ENCODE measurements at regions not wholly inside any gene's neighbourhood (a gene's known extent, or its start where the extent isn't known, plus 50 kb on each side); places are given as distances from the start of the nearest gene placed in this dataset.
"Not testable (repeated sequence)": the region's sequence is repeated elsewhere in the genome, so short reads cannot be mapped to it uniquely, and the experiment has no call there.

GRCh38 chr1:213415691-213416380, 364.8 kb downstream of the RPS6KC1 start:
- Histone ChIP-seq H3K27me3 (ENCODE audit: control insufficient read depth in 1 of 2, insufficient read depth in 2 of 2, low read length in 2 of 2) (no peaks in the 10 kb centered on the region), H3K9me3 (ENCODE audit: control insufficient read depth in 1 of 2, low read length in 2 of 2) (no peaks in the 10 kb centered on the region), H3K4me3 (ENCODE audit: low read depth in 1 of 2, low read length in 2 of 2) (no peak overlapping the region), H3K4me1 (ENCODE audit: control insufficient read depth in 1 of 2, insufficient read depth in 2 of 2, low read length in 2 of 2) (no peaks in the 10 kb centered on the region), H3K36me3 (ENCODE audit: control insufficient read depth in 1 of 2, insufficient read depth in 2 of 2, low read length in 2 of 2) (no peaks in the 10 kb centered on the region), H3K9ac (ENCODE audit: low read depth in 1 of 2, low read length in 2 of 2) (no peak overlapping the region), H3K27ac (ENCODE audit: low read depth, low read length) (no peak overlapping the region)

- Histone ChIP-seq H3K9me3 (ENCODE audit: control insufficient read depth in 1 of 2, low read length in 2 of 2) (no peaks in the 10 kb centered on the region), H3K4me1 (ENCODE audit: control insufficient read depth in 1 of 2, insufficient read depth in 2 of 2, low read length in 2 of 2) (no peaks in the 10 kb centered on the region), H3K27me3 (ENCODE audit: control insufficient read depth in 1 of 2, insufficient read depth in 2 of 2, low read length in 2 of 2) (no peaks in the 10 kb centered on the region), H3K27ac (ENCODE audit: low read depth, low read length) (no peak overlapping the region), H3K36me3 (ENCODE audit: control insufficient read depth in 1 of 2, insufficient read depth in 2 of 2, low read length in 2 of 2) (no peaks in the 10 kb centered on the region), H3K9ac (ENCODE audit: low read depth in 1 of 2, low read length in 2 of 2) (no peak overlapping the region), H3K4me3 (ENCODE audit: low read depth in 1 of 2, low read length in 2 of 2) (no peak overlapping the region)
These were observed 365.6 kb downstream of the RPS6KC1 start for GRCh38 chr1:213416461-213417224.

GRCh38 chr1:213417225-213417820, 366.3 kb downstream of the RPS6KC1 start:
- no peaks in the 10 kb centered on the region for H3K9me3 ChIP-seq (ENCODE audit: control insufficient read depth in 1 of 2, low read length in 2 of 2)
- H3K36me3 ChIP-seq (ENCODE audit: control insufficient read depth in 1 of 2, insufficient read depth in 2 of 2, low read length in 2 of 2): no peaks in the 10 kb centered on the region
- H3K4me3 ChIP-seq (ENCODE audit: low read depth in 1 of 2, low read length in 2 of 2): no peak overlapping the region
- H3K27me3 ChIP-seq (ENCODE audit: control insufficient read depth in 1 of 2, insufficient read depth in 2 of 2, low read length in 2 of 2): no peaks in the 10 kb centered on the region
- no peak overlapping the region for H3K9ac ChIP-seq (ENCODE audit: low read depth in 1 of 2, low read length in 2 of 2)
- no peak overlapping the region for H3K27ac ChIP-seq (ENCODE audit: low read depth, low read length)
- H3K4me1 ChIP-seq (ENCODE audit: control insufficient read depth in 1 of 2, insufficient read depth in 2 of 2, low read length in 2 of 2): no peaks in the 10 kb centered on the region

DNA sequence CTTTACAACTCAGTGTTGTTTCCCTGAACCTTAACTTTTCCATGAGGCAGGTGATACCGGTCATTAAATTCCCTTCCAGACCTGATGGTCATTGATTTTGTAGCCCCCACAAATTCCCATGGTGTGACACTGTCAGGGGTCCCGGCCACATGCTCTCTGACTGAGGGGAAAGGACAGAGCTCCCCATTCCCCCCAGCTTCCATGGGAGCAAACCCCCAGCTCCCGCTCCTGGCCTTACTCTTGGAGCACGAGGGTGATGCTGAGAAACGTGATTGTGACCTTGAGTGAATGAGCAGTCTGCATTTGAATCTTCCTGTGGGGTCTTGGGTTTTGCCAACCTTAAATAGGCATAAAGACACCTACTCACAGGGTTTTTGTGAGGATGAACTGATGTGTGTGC, 366.8 kb downstream of the RPS6KC1 start:
- H3K9me3 ChIP-seq (ENCODE audit: control insufficient read depth in 1 of 2, low read length in 2 of 2): no peaks in the 10 kb centered on the region

DNA sequence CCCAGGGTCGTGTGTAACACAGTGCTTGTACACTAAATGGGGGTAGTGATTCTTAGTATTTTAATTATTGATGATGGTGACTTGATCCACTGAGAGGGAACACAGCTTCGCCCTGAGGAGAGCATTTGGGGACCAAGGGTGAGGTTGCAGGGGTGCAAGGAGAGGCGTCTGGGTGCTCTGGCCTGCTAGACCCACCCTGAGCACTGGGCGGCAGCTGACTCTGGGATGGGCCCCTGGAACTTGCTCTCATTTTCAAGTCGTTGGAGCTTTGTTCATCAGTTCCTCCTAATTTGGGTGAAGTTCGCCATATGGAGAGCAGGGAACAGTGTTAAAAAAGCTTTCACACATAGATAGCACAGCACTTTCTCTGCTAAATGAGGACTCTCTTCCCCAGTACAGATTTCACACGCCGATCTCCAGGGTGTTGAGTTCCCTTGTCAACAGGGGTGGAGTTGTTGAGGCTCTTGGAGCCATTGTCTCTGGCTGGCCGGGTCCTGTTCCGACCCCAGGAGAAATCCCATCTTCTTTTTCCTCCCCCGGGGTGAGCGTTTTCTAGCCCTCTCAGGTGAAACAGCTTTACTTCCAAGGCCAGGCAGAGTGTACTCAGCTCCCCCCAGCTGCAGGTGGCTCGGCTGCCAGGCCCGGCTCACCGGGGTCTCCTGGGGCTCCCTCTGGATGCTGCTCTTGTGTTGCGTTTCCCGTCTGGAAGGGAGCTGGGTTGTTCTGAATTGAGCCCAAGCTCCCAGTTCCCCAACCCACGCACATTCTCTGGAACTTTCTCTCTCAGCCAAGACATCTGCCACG, 367.4 kb downstream of the RPS6KC1 start:
- Histone ChIP-seq H3K36me3 (ENCODE audit: control insufficient read depth in 1 of 2, insufficient read depth in 2 of 2, low read length in 2 of 2) (no peaks in the 10 kb centered on the region), H3K9ac (ENCODE audit: low read depth in 1 of 2, low read length in 2 of 2) (no peak overlapping the region), H3K4me3 (ENCODE audit: low read depth in 1 of 2, low read length in 2 of 2) (no peak overlapping the region), H3K4me1 (ENCODE audit: control insufficient read depth in 1 of 2, insufficient read depth in 2 of 2, low read length in 2 of 2) (no peaks in the 10 kb centered on the region), H3K27me3 (ENCODE audit: control insufficient read depth in 1 of 2, insufficient read depth in 2 of 2, low read length in 2 of 2) (no peaks in the 10 kb centered on the region), H3K9me3 (ENCODE audit: control insufficient read depth in 1 of 2, low read length in 2 of 2) (no peaks in the 10 kb centered on the region), H3K27ac (ENCODE audit: low read depth, low read length) (no peak overlapping the region)

More for the DNA sequence above, 366.8 kb downstream of the RPS6KC1 start:
- no peak overlapping the region for H3K9ac ChIP-seq (ENCODE audit: low read depth in 1 of 2, low read length in 2 of 2)
- no peaks in the 10 kb centered on the region for H3K36me3 ChIP-seq (ENCODE audit: control insufficient read depth in 1 of 2, insufficient read depth in 2 of 2, low read length in 2 of 2)
- no peaks in the 10 kb centered on the region for H3K27me3 ChIP-seq (ENCODE audit: control insufficient read depth in 1 of 2, insufficient read depth in 2 of 2, low read length in 2 of 2)
- H3K4me1 ChIP-seq (ENCODE audit: control insufficient read depth in 1 of 2, insufficient read depth in 2 of 2, low read length in 2 of 2): no peaks in the 10 kb centered on the region
- no peak overlapping the region for H3K27ac ChIP-seq (ENCODE audit: low read depth, low read length)
- H3K4me3 ChIP-seq (ENCODE audit: low read depth in 1 of 2, low read length in 2 of 2): no peak overlapping the region

DNA sequence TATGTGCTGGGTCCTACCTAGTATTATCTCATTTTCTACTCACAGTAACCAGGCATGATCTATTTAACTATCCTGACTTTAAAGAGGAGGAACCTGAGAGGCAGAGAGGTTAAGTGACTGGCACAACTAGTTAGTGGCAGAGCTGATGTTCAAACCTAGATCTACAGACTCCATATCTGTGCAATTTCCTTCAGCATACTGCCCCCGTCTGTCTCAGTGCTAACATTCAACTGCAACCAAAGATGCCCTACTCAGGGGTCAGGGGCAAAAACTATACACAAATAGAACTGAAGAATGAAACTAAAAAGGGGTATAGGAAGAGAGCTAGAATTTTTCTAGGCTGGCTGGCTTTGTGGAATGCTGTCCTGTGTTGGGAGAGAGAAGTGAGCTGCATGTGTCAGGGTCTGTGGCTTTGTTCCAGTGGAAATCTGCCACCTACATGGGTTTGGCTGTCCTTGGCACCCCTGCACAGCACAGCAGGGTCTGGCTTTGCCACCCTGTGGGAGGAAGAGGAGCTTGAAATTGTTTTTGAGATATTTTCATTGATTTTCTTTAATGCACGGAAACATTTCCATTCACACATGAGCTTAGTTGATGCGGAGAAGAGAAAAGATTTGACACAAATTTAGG, 368.5 kb downstream of the RPS6KC1 start:
- H3K9ac ChIP-seq (ENCODE audit: low read depth in 1 of 2, low read length in 2 of 2): no peak overlapping the region
- no peaks in the 10 kb centered on the region for H3K36me3 ChIP-seq (ENCODE audit: control insufficient read depth in 1 of 2, insufficient read depth in 2 of 2, low read length in 2 of 2)
- no peaks in the 10 kb centered on the region for H3K4me1 ChIP-seq (ENCODE audit: control insufficient read depth in 1 of 2, insufficient read depth in 2 of 2, low read length in 2 of 2)
- no peaks in the 10 kb centered on the region for H3K27me3 ChIP-seq (ENCODE audit: control insufficient read depth in 1 of 2, insufficient read depth in 2 of 2, low read length in 2 of 2)
- no peak overlapping the region for H3K4me3 ChIP-seq (ENCODE audit: low read depth in 1 of 2, low read length in 2 of 2)
- no peaks in the 10 kb centered on the region for H3K9me3 ChIP-seq (ENCODE audit: control insufficient read depth in 1 of 2, low read length in 2 of 2)
- no peak overlapping the region for H3K27ac ChIP-seq (ENCODE audit: low read depth, low read length)

GRCh38 chr1:213421178-213421577, 370.1 kb downstream of the RPS6KC1 start:
- not testable (repeated sequence) for H3K27ac ChIP-seq (ENCODE audit: low read depth, low read length); H3K9me3 ChIP-seq (ENCODE audit: control insufficient read depth in 1 of 2, low read length in 2 of 2); H3K27me3 ChIP-seq (ENCODE audit: control insufficient read depth in 1 of 2, insufficient read depth in 2 of 2, low read length in 2 of 2); H3K4me3 ChIP-seq (ENCODE audit: low read depth in 1 of 2, low read length in 2 of 2); H3K36me3 ChIP-seq (ENCODE audit: control insufficient read depth in 1 of 2, insufficient read depth in 2 of 2, low read length in 2 of 2); H3K4me1 ChIP-seq (ENCODE audit: control insufficient read depth in 1 of 2, insufficient read depth in 2 of 2, low read length in 2 of 2); H3K9ac ChIP-seq (ENCODE audit: low read depth in 1 of 2, low read length in 2 of 2)

DNA sequence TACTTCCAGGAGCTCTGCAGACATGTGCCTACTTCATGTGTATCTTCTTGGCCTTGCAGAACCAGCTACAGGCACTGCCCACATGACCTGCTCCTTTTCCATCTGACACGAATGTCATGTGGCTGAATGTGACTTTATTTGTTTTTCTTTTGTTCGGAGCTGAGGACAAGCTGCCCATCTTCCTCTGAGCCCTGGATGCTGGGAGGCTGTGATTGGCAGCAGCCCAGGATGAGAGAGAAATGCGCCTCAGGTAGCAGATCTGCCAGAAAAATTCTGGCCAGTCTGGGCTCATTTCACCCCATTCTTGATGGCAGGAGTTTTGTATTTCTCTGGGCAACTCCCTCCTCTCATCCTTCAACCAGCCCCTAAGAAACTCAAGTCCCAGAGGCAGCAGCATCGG, 372.0 kb downstream of the RPS6KC1 start:
- no peaks in the 10 kb centered on the region for H3K36me3 ChIP-seq (ENCODE audit: control insufficient read depth in 1 of 2, insufficient read depth in 2 of 2, low read length in 2 of 2)
- H3K4me3 ChIP-seq (ENCODE audit: low read depth in 1 of 2, low read length in 2 of 2): no peak overlapping the region
- H3K27me3 ChIP-seq (ENCODE audit: control insufficient read depth in 1 of 2, insufficient read depth in 2 of 2, low read length in 2 of 2): no peaks in the 10 kb centered on the region
- no peak overlapping the region for H3K27ac ChIP-seq (ENCODE audit: low read depth, low read length)
- no peaks in the 10 kb centered on the region for H3K4me1 ChIP-seq (ENCODE audit: control insufficient read depth in 1 of 2, insufficient read depth in 2 of 2, low read length in 2 of 2)
- no peaks in the 10 kb centered on the region for H3K9me3 ChIP-seq (ENCODE audit: control insufficient read depth in 1 of 2, low read length in 2 of 2)
- H3K9ac ChIP-seq (ENCODE audit: low read depth in 1 of 2, low read length in 2 of 2): no peak overlapping the region

GRCh38 chr1:213423605-213424004, 372.6 kb downstream of the RPS6KC1 start:
- no peaks in the 10 kb centered on the region for H3K9me3 ChIP-seq (ENCODE audit: control insufficient read depth in 1 of 2, low read length in 2 of 2)
- H3K9ac ChIP-seq (ENCODE audit: low read depth in 1 of 2, low read length in 2 of 2): no peak overlapping the region
- H3K4me1 ChIP-seq (ENCODE audit: control insufficient read depth in 1 of 2, insufficient read depth in 2 of 2, low read length in 2 of 2): no peaks in the 10 kb centered on the region
- H3K36me3 ChIP-seq (ENCODE audit: control insufficient read depth in 1 of 2, insufficient read depth in 2 of 2, low read length in 2 of 2): no peaks in the 10 kb centered on the region
- no peak overlapping the region for H3K27ac ChIP-seq (ENCODE audit: low read depth, low read length)
- no peak overlapping the region for H3K4me3 ChIP-seq (ENCODE audit: low read depth in 1 of 2, low read length in 2 of 2)
- H3K27me3 ChIP-seq (ENCODE audit: control insufficient read depth in 1 of 2, insufficient read depth in 2 of 2, low read length in 2 of 2): no peaks in the 10 kb centered on the region

Measured in duodenal mucosa (tissue), 2 donors.